GM19324 (cell line): ENCODE measurements at regions not wholly inside any gene's neighbourhood (a gene's known extent, or its start where the extent isn't known, plus 50 kb on each side); places are given as distances from the start of the nearest gene placed in this dataset.

Source experiments
- ATAC-seq: cut with Tn5 transposase; IDR thresholded peaks from one replicate; pipeline ENCODE4 v1.9.1; 2021; ENCODE audit warnings: mild to moderate bottlenecking, moderate library complexity; ENCODE audit not compliant: unreplicated experiment, low FRiP score

DNA sequence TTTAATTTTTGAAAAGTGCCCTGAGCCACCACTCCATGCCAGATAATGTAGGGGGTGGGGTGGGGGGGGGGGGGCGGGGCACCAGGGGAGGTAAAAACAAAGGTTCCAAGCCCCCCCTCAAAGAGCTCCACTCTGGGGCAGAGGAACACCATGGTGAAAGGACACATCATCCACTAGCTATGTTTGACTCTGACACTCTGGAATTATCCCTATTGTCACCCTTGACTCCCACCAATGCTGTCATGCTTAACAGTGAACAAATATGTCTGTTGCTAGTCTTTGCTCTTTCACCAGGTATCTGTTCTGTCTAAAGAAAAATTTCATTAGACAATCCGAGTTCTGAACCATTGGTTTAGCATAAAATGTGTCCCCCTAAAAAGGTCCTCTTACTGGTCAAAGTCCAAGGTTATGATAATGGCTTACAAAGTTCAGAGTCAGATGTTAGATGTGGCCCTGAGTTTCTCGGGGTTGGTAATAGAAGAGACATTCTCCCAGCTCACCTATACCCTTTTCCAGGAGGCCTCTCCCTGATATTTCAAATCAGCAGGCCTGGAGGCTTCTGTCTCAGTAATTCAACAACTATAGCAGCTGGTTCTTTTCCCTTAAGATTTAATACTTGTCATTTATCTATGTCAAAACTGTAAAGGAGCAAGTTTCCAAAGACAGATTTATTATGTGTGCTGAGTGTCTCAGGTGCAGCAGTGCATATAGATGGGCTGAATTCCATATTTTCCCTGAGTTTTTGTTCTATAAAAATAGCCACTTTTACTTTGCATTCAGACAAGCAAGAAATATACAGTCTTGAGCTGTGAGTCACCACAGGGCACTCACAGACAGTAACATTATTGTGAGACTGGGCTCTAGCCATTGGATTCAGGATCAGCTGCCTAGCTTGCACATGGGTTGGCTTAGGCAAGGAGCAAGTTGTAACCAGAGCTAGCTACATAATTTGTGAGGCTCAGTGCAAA, 174.1 kb downstream of the CSNK2A3 start:
- ATAC-seq, result no peak

GRCh38 chr11:11177156-11177808, 175.8 kb downstream of the CSNK2A3 start:
- ATAC-seq, result no peak

GRCh38 chr11:11173316-11174025, 179.6 kb downstream of the CSNK2A3 start:
- no peak for ATAC-seq

GRCh38 chr11:11171854-11172253, 181.2 kb downstream of the CSNK2A3 start:
- peak; percentile 98 for ATAC-seq

- no peak for ATAC-seq
These were observed 181.8 kb downstream of the CSNK2A3 start for GRCh38 chr11:11171285-11171684.

DNA sequence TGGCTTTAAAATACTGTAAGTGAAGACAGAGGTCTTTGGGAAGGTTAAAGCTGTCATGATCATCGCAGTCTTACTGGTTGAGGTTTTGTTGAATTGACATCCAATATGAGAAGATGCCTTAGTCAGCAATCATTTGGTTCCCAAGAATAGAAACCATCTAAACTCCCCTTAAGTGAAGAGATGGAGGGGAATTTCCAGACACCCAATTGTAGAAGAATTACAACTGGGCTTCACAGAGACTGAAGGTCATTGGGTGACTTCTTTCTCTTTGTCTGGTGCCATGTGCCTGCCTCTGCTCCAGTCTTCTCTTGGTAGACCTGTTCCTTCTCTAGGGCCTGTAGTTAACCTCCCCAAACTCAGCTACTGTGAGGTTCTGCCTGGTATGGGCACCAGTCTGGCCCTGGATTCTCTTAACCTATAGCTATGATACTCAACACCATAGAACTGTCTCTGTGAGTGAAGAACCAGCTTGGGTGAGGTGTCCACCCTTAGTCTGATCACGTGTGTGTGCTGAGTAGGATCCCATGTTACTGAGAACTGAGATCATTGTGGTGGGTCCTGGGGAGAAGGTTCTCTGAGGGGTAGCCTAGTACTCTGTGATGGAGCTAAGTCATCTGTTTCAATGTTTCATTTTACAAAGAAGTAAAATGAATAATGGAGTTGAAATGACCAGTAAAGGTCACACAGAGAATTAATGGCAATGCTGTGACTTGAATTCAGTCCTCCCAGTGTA, 182.5 kb downstream of the CSNK2A3 start:
- ATAC-seq, result no peak

DNA sequence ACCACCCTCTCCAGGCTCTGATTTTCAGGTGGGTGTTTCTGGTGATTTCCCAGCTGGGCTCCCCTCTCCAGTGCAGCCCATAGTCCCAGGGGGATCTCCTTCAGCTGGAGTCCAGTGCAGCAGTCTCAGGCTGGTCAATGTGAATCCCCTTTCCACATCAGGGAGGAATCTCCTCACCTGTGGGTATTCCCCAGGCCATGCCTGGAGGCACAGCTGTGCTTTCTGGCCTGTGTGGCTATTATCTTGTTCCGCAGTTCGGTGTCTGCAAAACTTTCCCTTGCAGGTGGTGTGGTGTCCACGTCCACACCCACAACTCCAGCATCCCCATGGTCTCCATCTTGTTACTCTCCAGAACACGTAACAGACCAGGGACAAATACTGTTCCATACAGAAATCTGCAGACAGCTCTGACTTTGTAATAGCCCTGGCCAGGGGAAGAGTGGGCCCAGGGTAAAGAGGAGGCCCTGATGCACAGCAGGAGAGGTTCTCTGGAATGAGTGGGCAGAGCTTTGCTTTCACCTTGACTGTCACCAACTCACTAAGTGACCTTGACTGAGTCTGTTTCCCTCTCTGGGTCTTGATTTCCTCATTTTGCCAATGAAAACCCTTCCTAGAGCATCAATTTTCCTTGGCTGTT, 183.2 kb downstream of the CSNK2A3 start:
- no peak for ATAC-seq

DNA sequence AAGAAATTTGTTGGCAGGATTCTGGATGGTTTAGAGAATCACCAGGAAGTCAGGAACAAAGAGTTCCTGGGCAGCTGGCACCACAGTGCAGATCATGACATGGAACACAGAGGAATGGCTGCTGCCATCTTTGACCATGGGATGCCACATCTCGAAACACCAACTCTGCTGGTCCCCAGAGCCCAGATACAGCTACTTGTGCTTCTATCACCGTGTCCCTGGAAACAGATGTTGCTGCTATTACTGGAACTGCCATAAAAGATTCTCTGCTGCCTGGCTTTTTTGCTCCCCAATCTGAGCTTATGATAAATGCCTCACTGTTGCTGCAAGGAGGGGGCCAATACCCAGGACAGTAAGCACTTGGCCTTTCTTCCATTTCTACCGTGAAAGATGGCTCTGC, 185.2 kb downstream of the CSNK2A3 start:
- no peak for ATAC-seq

- ATAC-seq, result no peak
These were observed 188.7 kb downstream of the CSNK2A3 start for GRCh38 chr11:11164334-11164690.

GRCh38 chr11:11163669-11164333, 189.2 kb downstream of the CSNK2A3 start:
- no peak for ATAC-seq

- no peak for ATAC-seq
These were observed 189.8 kb downstream of the CSNK2A3 start for GRCh38 chr11:11163236-11163635.

- no peak for ATAC-seq
These were observed 195.9 kb downstream of the CSNK2A3 start for GRCh38 chr11:11157185-11157584.

DNA sequence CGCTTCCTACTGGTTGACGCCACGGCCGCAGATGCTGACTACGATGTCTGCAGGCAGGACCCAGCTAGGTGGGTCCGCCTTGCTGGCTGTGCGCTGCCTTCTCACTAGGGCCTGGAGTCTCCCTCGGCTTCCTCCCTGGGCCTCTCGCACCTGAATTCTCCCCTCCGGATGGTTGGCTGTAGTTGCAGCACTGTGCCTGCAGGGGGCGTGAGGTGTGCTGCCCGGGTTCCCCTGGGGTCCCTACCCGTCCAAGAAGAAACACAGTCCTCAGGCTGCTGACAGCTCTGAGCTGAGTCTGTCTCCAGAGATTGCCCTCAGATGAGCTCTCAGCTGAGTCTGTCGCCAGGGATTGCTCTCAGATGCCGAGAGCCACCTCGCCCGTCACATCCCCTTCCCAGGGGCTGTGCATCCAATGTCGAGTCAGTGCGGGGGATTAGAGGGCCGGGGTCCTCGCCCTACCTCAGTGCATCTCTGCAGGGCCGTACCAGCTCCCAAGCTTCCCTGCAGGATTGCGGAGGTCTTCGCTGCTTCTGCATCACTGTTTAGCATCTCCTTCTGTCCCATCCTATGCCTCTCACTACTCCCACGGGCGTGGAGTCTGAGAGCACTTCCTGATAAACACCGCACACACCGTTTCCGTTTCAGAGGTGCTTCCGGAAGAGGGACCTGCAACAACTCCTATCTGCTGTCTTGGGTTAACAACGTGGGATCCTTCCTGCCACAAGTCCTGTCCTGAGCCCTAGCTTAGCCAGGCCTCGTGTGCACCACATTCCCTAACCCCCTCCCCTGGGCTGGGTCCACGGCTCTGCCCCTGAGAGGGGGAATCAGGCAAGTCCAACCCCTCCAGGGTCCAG, 196.9 kb downstream of the CSNK2A3 start:
- no peak for ATAC-seq

DNA sequence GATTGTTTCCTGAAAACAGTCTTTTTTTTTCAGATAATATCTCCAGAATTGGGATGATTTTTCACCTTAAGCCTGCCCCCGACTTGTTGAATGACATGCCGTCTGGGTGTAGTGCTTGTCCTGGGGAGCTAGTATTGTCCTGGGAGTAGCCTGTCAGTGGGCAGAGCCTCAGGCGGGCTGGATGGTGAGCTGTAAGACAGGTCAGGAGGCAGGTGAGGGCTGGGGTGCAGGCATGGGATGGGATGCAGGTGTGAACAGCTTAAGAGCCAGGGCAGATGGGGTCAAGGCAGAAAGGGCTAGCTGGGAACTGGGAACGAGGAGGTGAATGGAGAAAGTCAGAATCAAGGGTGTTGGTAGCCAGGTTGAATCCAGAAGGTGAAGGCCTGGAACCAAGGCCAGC, 200.2 kb downstream of the CSNK2A3 start:
- no peak for ATAC-seq

DNA sequence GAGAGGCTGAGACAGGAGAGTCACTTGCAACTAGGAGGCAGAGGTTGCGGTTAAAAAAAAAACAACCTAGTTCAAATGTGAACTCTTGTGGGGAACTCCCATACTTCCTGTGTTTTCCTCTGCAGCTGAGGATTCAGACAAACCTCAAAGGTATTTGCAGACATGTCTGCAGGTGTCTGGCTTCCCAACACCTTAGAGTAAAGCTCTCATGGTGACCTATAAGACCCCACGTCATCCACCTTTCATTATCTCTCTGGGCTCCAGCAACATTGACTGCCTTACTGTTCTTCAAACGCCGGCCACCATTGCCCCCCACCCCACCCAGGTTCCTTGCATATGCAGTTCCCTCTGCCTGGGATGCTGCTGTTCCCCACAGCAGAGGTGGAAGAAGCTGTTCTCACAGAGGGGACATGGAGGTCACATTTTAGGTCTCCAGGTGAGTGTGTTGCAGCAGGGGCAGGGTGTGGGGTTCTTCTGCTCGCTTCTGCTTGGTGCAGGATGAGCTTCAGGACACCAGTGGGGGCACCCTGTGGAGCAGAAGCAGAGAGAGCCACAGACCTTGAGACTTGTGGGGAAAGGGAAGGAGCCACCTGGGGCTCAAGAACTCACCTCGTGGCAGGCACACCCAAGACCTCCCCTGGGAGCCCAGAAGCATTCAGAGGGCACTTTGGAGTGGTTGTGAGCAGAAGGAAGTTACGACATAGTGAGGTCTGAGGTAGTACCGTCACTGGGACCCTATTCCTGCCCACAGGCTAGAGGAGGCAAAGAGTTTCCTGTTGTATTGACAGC, 203.2 kb downstream of the CSNK2A3 start:
- ATAC-seq, result no peak

GRCh38 chr11:11148596-11148995, 204.5 kb downstream of the CSNK2A3 start:
- ATAC-seq, result no peak

- no peak for ATAC-seq
These were observed 204.9 kb downstream of the CSNK2A3 start for GRCh38 chr11:11148104-11148509.

GRCh38 chr11:11146830-11147229, 206.2 kb downstream of the CSNK2A3 start:
- no peak for ATAC-seq
